GM21529 (cell line): ENCODE measurements at regions not wholly inside any gene's neighbourhood (a gene's known extent, or its start where the extent isn't known, plus 50 kb on each side); places are given as distances from the start of the nearest gene placed in this dataset.

Experiments used
- ATAC-seq: cut with Tn5 transposase; IDR thresholded peaks from one replicate; pipeline ENCODE4 v1.9.1; 2021; ENCODE audit not compliant: unreplicated experiment

DNA sequence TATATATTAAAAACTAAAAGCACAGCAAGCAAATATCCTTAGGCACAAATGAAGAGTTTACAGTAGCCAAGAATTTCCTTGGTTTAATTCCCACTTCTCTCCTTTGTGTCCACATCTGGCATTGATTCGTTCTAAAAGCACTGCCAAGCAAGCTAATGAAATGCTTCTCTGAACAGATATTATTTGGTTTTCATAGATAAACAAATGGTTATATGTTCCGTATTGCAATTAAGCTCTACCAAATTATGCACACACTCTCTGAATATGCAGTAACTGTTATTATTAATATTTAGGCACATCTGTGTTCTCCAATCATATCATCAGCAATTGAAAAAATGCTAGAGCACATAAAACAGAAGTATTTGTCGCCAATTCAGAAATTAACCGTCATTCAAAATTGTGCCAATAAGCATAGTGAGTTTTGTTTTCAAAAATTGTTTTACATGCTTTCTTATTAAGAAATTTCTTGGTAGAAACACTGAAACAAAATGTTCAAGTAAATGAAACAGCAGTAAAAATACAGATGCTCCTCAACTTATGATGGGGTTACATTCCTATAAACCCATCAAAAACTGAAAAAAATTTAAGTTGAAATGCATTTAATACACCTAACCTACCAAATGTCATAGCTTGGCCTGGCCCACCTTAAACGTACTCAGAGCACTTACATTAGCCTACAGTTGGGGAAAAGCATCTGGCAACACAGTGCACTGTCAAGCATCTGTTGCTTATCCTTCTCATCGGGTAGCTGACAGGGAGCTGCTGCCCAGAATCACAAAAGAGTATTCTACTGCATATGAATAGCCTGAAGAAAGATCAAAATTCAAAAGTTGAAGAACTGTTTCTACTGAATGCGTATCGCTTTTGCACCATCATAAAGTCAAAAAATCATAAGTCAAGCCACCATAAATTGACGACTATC lies 2134.7 kb downstream of the PCDH9 start:
- ATAC-seq: no peak

- no peak for ATAC-seq
Measured at GRCh38 chr13:65093357-65093756, 2136.8 kb downstream of the PCDH9 start.

- no peak for ATAC-seq
Measured at GRCh38 chr13:65091031-65091430, 2139.1 kb downstream of the PCDH9 start.

- ATAC-seq: no peak
Measured at GRCh38 chr13:65090186-65090585, 2139.9 kb downstream of the PCDH9 start.

- ATAC-seq: no peak
Measured at GRCh38 chr13:65088906-65089305, 2141.2 kb downstream of the PCDH9 start.

GRCh38 chr13:65085977-65086376 lies 2144.2 kb downstream of the PCDH9 start:
- ATAC-seq: no peak

DNA sequence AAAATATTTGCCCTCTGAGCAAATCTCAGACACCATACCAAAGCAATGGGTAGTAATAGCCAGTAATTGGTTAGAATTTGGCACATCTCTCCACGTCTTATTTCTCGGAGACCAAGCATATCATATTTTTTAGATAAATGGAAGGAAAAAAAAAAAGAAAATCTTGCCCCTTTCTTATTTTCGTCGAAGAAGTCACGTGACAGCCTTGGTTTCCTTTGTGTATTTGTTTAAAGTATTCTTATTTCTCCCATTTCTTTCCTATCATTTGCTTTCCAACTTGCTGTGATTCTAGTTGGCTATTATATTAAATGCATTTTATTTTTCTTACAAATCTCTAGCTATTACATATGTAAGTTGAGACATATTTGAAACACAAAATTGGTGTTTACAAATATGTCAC lies 2155.9 kb downstream of the PCDH9 start:
- no peak for ATAC-seq

- ATAC-seq: no peak
Measured at GRCh38 chr13:65064967-65065366, 2165.2 kb downstream of the PCDH9 start.

DNA sequence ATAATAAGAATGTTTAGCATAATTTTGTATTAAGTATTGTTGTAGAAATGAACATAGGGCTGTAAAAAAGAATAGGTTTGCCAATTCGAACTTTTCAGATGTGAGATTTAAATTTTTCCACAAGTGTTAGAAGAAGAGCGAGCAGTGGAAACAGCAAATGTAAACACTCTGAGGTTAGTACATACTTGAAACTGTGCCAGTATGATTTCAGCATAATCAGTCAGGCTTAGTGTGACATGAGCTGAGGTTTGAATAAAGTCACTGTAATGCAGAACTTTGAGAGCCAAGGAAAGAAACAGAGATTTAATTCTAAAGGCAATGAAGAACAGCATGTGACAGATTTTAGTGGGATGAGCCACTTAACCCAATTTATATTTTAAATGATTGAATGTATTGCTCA lies 2166.4 kb downstream of the PCDH9 start:
- no peak for ATAC-seq

DNA sequence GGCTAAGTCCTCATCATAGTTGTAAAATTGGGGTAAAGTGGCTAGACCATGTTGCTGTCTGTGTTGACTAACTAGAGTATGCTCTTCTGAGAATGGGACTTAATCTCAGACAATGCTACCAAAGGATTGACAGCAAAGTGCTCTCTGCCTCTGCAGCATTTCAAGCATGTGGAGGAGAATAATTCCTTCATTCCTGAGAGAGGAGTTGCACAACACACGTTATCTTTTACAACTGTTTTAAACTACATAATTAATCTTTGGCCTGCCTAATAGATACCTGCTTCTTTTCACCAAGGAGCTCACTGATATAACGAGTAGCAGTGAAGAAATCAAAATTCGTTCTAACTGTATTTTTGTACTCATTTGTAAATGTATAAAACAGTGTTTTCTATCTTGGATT lies 2172.2 kb downstream of the PCDH9 start:
- no peak for ATAC-seq

GRCh38 chr13:65054277-65054676 lies 2175.9 kb downstream of the PCDH9 start:
- no peak for ATAC-seq

DNA sequence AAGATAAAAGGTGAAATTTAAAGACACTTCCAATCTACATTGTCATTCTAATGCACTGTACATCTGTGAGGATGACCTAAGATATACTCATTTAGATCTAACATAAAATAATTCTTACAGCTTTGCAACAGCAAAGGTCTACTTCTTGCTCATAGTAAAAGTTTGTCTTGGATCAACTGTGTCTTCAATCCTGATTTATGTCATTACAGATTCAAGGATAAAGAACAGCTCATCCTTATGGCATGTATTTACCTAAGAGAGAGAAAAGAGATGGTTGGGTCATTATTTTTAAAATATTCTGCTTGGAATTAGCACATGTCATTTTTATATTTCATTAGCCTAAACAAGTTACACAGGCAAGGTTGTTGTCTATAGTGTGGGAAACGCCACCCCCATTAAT lies 2193.1 kb downstream of the PCDH9 start:
- no peak for ATAC-seq

DNA sequence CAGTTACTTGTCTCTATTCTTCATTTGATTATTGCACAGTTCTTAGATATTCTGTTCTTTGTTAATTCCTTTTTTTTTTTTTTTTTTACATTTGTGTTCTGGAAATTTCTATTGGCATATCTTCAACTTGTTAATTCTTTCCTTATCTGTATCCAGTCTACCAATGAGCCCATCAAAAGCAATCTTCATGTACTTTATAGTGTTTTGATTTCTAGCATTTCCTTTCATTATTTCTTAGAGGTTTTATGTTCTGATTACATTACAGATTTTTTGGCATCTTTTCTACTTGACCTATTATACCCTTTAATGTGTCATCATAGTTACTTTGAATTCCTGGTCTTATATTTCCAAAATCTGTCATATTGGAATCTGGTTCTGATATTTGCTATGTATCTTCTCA lies 2194.8 kb downstream of the PCDH9 start:
- ATAC-seq: no peak

- ATAC-seq: no peak
Measured at GRCh38 chr13:65034266-65034665, 2195.9 kb downstream of the PCDH9 start.

GRCh38 chr13:65032825-65033224 lies 2197.3 kb downstream of the PCDH9 start:
- no peak for ATAC-seq

DNA sequence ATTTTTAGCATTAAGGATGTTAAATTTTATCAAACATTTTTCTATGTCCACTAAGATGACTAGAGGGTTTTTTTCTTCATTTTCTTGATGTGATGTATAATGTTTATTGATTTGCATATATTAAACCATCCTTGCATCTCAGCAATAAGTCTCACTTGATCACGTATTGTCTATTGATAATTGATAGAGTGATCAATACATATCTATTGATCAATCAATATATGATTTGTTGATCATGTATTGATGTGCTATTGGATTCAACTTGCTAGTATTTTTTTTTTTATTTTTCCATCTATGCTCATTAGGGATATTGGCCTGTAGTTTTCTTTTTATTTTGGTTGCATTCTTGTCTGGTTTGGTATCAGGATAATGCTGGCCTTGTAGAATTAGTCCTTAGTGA lies 2202.0 kb downstream of the PCDH9 start:
- ATAC-seq: no peak

- ATAC-seq: no peak
Measured at GRCh38 chr13:65026505-65026904, 2203.6 kb downstream of the PCDH9 start.

GRCh38 chr13:65011378-65011777 lies 2218.8 kb downstream of the PCDH9 start:
- ATAC-seq: no peak

GRCh38 chr13:64997438-64997837 lies 2232.7 kb downstream of the PCDH9 start:
- ATAC-seq: no peak

- ATAC-seq: no peak
Measured at GRCh38 chr13:64993514-64994164, 2236.5 kb downstream of the PCDH9 start.

DNA sequence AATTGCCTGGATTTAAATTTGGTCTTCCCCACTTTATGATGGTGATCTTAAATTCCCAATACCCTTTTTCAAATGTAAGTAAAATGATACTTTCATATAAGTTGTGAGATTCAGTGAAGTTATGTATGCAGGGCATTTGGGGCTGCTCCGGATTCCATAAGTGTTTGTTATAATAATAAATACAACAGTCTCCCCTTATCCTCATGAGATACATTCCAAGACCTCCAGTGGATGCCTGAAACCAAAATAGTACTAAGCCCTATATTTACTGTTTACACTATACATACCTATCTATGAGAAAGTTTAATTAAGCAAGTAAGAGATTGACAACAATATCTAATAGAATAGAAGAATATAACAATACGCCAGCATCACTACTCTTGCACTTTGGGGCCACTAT lies 2237.8 kb downstream of the PCDH9 start:
- ATAC-seq: no peak

- no peak for ATAC-seq
Measured at GRCh38 chr13:64985075-64985474, 2245.1 kb downstream of the PCDH9 start.
